K562 (cell line): ENCODE measurements at regions not wholly inside any gene's neighbourhood (a gene's known extent, or its start where the extent isn't known, plus 50 kb on each side); places are given as distances from the start of the nearest gene placed in this dataset.

Source experiments
- ATAC-seq: fragments of 200-7000 bp; cut with Tn5 transposase; 3 replicates; pipeline ENCODE4 v1.9.1; 2020; ENCODE audit warnings: moderate library complexity
- BruUV-seq: library from RNA; stranded (reverse); fragments of 400-500 nt; replicated peaks from 2 replicates; lab custom pipeline; 2021; lab: Mats Ljungman, UMichigan
- CTCF ChIA-PET: fragments of 300-600 bp; formaldehyde crosslinking; extraction: SDS; loops from one replicate; lab custom pipeline; 2021; ENCODE audit warnings: low intra/inter-chr PET ratio; lab: Yijun Ruan, JAX
- POLR2A ChIA-PET: fragments of 300-600, 350-650 bp; sonication (Branson Sonifier 250); formaldehyde crosslinking; extraction: SDS; loops from one replicate; lab custom pipeline; 2021; ENCODE audit warnings: antibody characterized with exemption, inconsistent platforms; lab: Yijun Ruan, JAX
- DNase-seq, 4 experiments: peaks; one replicate each; pipeline versions ENCODE4 v3.0.0 to v3.0.0-alpha.2; 2011 to 2018; ENCODE audit warnings: low spot score in 3 of 4, mixed read lengths in 3 of 4; ENCODE audit errors: extremely low read depth in 1 of 4
- FAIRE-seq: peaks from 2 replicates; lab custom pipeline; 2011; peaks lifted over from hg19 to GRCh38; lab: Jason Lieb, UNC
- H2AFZ ChIP-seq: 2 replicates; pipeline ENCODE4 v1.6.0; 2011; ENCODE audit warnings: low read depth, low read length, control low read depth, inconsistent platforms
- H3K27ac ChIP-seq: fragments of 200-600 bp; 3 replicates; pipeline ENCODE4 v1.8.0; 2011; ENCODE audit warnings: low read depth, mild to moderate bottlenecking, control low read depth, inconsistent platforms, low read length, moderate library complexity, mixed read lengths; ENCODE audit errors: extremely low read depth
- H3K27me3 ChIP-seq, 2 experiments: fragments of 300-600 bp in 1 of 2; 2 replicates in 1 of 2; 3 replicates in 1 of 2; pipeline versions ENCODE4 v1.6.0 to v1.8.0; 2011; ENCODE audit warnings: inconsistent platforms in 2 of 2, low read length in 2 of 2, mild to moderate bottlenecking in 1 of 2, mixed read lengths in 1 of 2, moderate library complexity in 1 of 2; ENCODE audit not compliant: control insufficient read depth in 2 of 2, insufficient read depth in 2 of 2
- H3K36me3 ChIP-seq: fragments of 300-600 bp; 3 replicates; pipeline ENCODE4 v1.8.0; 2011; ENCODE audit warnings: mild to moderate bottlenecking, low read length, inconsistent platforms; ENCODE audit not compliant: control insufficient read depth, insufficient read depth
- H3K4me1 ChIP-seq, 2 experiments: fragments of 200-600 bp in 1 of 2; replicated peaks in 1 of 2; 2 replicates in 1 of 2; 3 replicates in 1 of 2; pipeline versions ENCODE4 v1.5.1 to v1.8.0; 2011; ENCODE audit warnings: inconsistent platforms in 2 of 2, low read length in 2 of 2, mild to moderate bottlenecking in 1 of 2, mixed read lengths in 1 of 2, moderate library complexity in 1 of 2; ENCODE audit not compliant: control insufficient read depth in 2 of 2, insufficient read depth in 2 of 2
- H3K4me2 ChIP-seq: 2 replicates; pipeline ENCODE4 v1.6.1; 2011; ENCODE audit warnings: low read length, control low read depth, inconsistent platforms, mixed read lengths; ENCODE audit not compliant: insufficient read depth
- H3K4me3 ChIP-seq: fragments of 200-600 bp; sonication (generic), shearing (Covaris generic); 2 replicates; pipeline ENCODE4 v1.5.1; 2016; ENCODE audit warnings: control low read depth, inconsistent platforms
- H3K79me2 ChIP-seq: fragments of 200-600 bp; 3 replicates; pipeline ENCODE4 v1.8.0; 2011; ENCODE audit warnings: low read length, inconsistent platforms; ENCODE audit not compliant: control insufficient read depth, insufficient read depth
- H3K9ac ChIP-seq, 2 experiments: 2 replicates each; pipeline versions ENCODE4 v1.6.0 to v1.6.1; 2011; ENCODE audit warnings: low read depth in 2 of 2, low read length in 2 of 2, control low read depth in 1 of 2, inconsistent platforms in 1 of 2, mild to moderate bottlenecking in 1 of 2, mixed read lengths in 1 of 2; ENCODE audit not compliant: insufficient read depth in 1 of 2
- H3K9me1 ChIP-seq: one replicate; pipeline ENCODE4 v1.6.0; 2011; ENCODE audit warnings: inconsistent platforms, mild to moderate bottlenecking, low read length, moderate library complexity; ENCODE audit not compliant: control insufficient read depth, insufficient read depth
- H3K9me3 ChIP-seq: replicated peaks from 2 replicates; pipeline ENCODE4 v1.5.1; 2011; ENCODE audit warnings: low read depth, low read length, inconsistent platforms; ENCODE audit not compliant: control insufficient read depth, insufficient read depth
- H4K20me1 ChIP-seq: replicated peaks from 2 replicates; pipeline ENCODE4 v1.6.1; 2011; ENCODE audit warnings: low read length, inconsistent platforms, mixed read lengths; ENCODE audit not compliant: control insufficient read depth, insufficient read depth
- CGGBP1 ChIP-seq: fragments of 250-450 bp; sonication (Bioruptor Pico); IDR thresholded peaks from 2 replicates; pipeline ENCODE4 v1.9.0; 2021; ENCODE audit warnings: mild to moderate bottlenecking
- DIDO1 ChIP-seq: fragments of 450-650 bp; IDR thresholded peaks from 2 replicates; pipeline ENCODE4 v1.6.1; 2016; ENCODE audit warnings: low read depth, missing biosample characterization, missing genetic modification characterization
- E2F6 ChIP-seq, 2 experiments: IDR thresholded peaks; 2 replicates each; pipeline ENCODE4 v1.6.1; 2011; ENCODE audit warnings: borderline replicate concordance in 1 of 2, control low read depth in 1 of 2, low read depth in 1 of 2, low read length in 1 of 2, mild to moderate bottlenecking in 1 of 2, mixed read lengths in 1 of 2, moderate library complexity in 1 of 2; ENCODE audit not compliant: insufficient read depth in 1 of 2, insufficient read length in 1 of 2, poor library complexity in 1 of 2, severe bottlenecking in 1 of 2; ENCODE audit errors: extremely low read depth in 1 of 2
- HOMEZ ChIP-seq: fragments of 250-450 bp; sonication (Bioruptor Pico); IDR thresholded peaks from 2 replicates; pipeline ENCODE4 v1.4.0; 2020; ENCODE audit warnings: mild to moderate bottlenecking, moderate library complexity
- NRF1 ChIP-seq, 2 experiments: fragments of 450-650 bp; IDR thresholded peaks in 1 of 2; conservative IDR thresholded peaks in 1 of 2; 2 replicates each; pipeline ENCODE4 v1.6.1; 2014; ENCODE audit warnings: mild to moderate bottlenecking in 2 of 2
- POLR2AphosphoS5 ChIP-seq: IDR thresholded peaks from 2 replicates; pipeline ENCODE4 v1.6.1; 2011; ENCODE audit warnings: mild to moderate bottlenecking, low read depth, low read length, moderate library complexity; ENCODE audit not compliant: control insufficient read depth, insufficient read depth
- TEAD4 ChIP-seq, 2 experiments: sonication (generic) in 1 of 2; formaldehyde crosslinking in 1 of 2; IDR thresholded peaks; 2 replicates each; pipeline versions ENCODE4 v1.6.1 to v1.8.0; 2012 to 2022; ENCODE audit warnings: borderline replicate concordance in 1 of 2, inconsistent platforms in 1 of 2, low read length in 1 of 2, mild to moderate bottlenecking in 1 of 2, missing genetic modification reagents in 1 of 2
- ZBTB7A ChIP-seq: IDR thresholded peaks from 2 replicates; pipeline ENCODE4 v1.6.1; 2011; ENCODE audit warnings: low read depth, mild to moderate bottlenecking, low read length, moderate library complexity, borderline replicate concordance; ENCODE audit not compliant: control insufficient read depth
- ZNF655 ChIP-seq: fragments of 250-450 bp; sonication (Bioruptor Pico); IDR thresholded peaks from 2 replicates; pipeline ENCODE4 v1.5.0; 2021
- ZNF707 ChIP-seq: fragments of 250-450 bp; sonication (Bioruptor Pico); conservative IDR thresholded peaks from 2 replicates; pipeline ENCODE4 v1.8.0; 2022; ENCODE audit warnings: inconsistent platforms, mild to moderate bottlenecking, moderate library complexity
- WGBS: fragments of 100-300 bp; shearing (Covaris generic); methylation state at CpG from one replicate; pipeline ENCODE4 v1.1.6; 2016; ENCODE audit warnings: low coverage, mixed read lengths; ENCODE audit not compliant: insufficient coverage; ENCODE audit errors: missing lambda C conversion rate; 5-methylcytosine and 5-hydroxymethylcytosine counted together
- in situ Hi-C: fragments of 300-500 bp; cut with MboI; formaldehyde crosslinking; loops from 4 replicates; pipeline ENCODE4 v1.15.0; 2018; ENCODE audit warnings: inconsistent platforms, mixed read lengths
- intact Hi-C: fragments of 100-400 bp; cut with micrococcal nuclease; formaldehyde crosslinking; loops from 2 replicates; pipeline ENCODE4 v1.14.2; 2022

GRCh38 chr6:170176136-170176897 lies 114.6 kb downstream of the DLL1 start:
- H3K79me2 ChIP-seq = no peaks in the 10 kb centered on the region
- in situ Hi-C loops = no loop called here
- DNase-seq (no peak), ATAC-seq (no peak), FAIRE-seq (no peak)
- peaks cover 0 to 14% of the 10 kb centered on the region in 2 experiments; a peak in 1 of 5 replicates for H3K4me1 ChIP-seq
- H3K27me3 ChIP-seq = 0 out of 5 replicates have a peak, but pooled peaks cover 0 to 2% of the 10 kb centered on the region in 2 experiments
- 62% methylated on average over 39 of the region's 51 CpGs for WGBS
- intact Hi-C loops = no loop called here
- H2AFZ ChIP-seq = no peak overlapping the region
- no peaks in the 10 kb centered on the region for H3K36me3 ChIP-seq
- no peaks in the 10 kb centered on the region for H3K9me3 ChIP-seq
- H3K27ac ChIP-seq = no peak overlapping the region
- no peak overlapping the region for H3K9ac ChIP-seq
- no peaks in the 10 kb centered on the region for H4K20me1 ChIP-seq
- CTCF ChIA-PET = no interaction called here
- TF ChIP-seq DIDO1 (tag) (no peak), ZNF655 (CRISPR knock-in tag) (no peak), ZBTB7A (no peak), HOMEZ (CRISPR knock-in tag) (no peak), E2F6 (IDR thresholded peaks at IDR 0.05; ENCODE audit: borderline replicate concordance in 1 of 2, extremely low read depth in 1 of 2, insufficient read depth in 1 of 2, insufficient read length in 1 of 2, low read depth in 1 of 2, low read length in 1 of 2, poor library complexity in 1 of 2, severe bottlenecking in 1 of 2) (no peak), POLR2AphosphoS5 (no peak), CGGBP1 (CRISPR knock-in tag) (no peak), TEAD4 (IDR thresholded peaks at IDR 0.05; ENCODE audit: low read length) (no peak), TEAD4 (CRISPR knock-in tag; IDR thresholded peaks at IDR 0.05; ENCODE audit: borderline replicate concordance) (no peak), NRF1 (conservative IDR thresholded peaks at IDR 0.05 in 1 of 2, IDR thresholded peaks at IDR 0.05 in 1 of 2) (no peak), ZNF707 (CRISPR knock-in tag) (no peak)
- POLR2A ChIA-PET = no interaction called here
- H3K4me3 ChIP-seq = no peak overlapping the region
- H3K4me2 ChIP-seq = no peak overlapping the region
- BruUV-seq = no TSS peak
- H3K9me1 ChIP-seq = no peaks in the 10 kb centered on the region
